ENCODE measurements at regions not wholly inside any gene's neighbourhood (a gene's known extent, or its start where the extent isn't known, plus 50 kb on each side); places are given as distances from the start of the nearest gene placed in this dataset. TPM values are rescaled to one million over a fixed set of nuclear protein-coding genes. Genes with fewer than 3 reads are reported as not detected.

- no peak for DNase-seq
Measured at GRCh38 chr15:85307687-85308045, 72.7 kb upstream of the AKAP13 start.

- no peak for DNase-seq
Measured at GRCh38 chr15:85311647-85312046, 68.8 kb upstream of the AKAP13 start.

DNA sequence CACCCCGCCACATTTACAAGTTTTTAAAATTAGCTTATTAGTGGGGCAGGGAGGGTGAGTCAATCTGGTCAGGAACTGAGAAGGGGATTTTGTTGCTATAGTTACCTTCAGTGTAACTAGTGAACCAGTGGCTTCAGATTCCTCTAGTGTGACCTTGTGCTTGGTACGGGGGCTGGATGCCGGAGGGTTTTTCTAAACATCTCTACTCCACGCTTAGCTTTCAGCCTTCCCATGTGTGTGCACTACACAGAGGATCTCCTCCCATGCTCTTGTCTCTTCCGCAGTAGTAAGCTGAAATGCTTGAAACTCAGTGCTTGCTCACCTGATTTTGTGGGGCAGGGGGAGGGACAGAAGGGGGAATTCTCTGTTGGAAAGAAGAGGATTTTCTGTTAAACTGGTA is 67.9 kb upstream of the AKAP13 start:
- DNase-seq = no peak

DNA sequence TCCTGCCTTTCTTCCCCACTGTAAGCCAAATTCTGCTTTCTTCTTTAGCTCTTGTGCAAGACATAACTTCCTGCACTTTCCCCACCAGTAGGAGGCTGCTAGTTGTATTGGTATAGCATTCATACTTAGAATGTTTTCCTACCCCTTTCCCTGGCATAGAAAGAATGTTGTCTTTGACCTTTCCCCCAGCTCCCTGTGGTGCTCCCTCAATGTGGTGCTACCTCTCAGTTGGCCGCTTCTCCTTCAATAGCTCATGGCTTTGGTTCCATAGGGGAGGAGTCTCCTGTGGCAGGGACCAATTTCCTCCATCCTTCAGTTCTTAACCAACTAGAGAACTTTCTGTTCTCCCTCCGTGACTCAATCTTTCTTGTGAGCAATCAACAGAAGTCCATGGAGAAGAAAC is 67.5 kb upstream of the AKAP13 start:
- DNase-seq = no peak

DNA sequence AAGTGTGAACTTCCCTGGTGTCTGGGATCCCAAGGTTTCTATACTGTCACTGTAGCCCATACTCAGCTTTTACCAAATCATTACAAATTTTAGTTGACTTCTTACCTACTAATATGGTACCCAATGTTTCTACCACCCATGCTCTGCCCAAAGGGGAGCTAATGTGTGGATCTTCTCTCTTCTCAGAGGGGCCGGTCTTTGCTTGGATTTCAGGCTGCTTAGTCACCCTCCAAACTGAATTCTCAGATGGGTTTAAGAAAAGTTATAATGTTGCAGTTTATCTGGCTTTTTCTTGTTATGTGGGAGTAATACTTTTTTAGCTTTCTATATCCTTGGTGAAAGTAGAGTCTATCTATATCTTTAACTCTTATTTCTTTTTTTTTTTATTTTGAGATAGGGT is 67.1 kb upstream of the AKAP13 start:
- no peak for DNase-seq

DNA sequence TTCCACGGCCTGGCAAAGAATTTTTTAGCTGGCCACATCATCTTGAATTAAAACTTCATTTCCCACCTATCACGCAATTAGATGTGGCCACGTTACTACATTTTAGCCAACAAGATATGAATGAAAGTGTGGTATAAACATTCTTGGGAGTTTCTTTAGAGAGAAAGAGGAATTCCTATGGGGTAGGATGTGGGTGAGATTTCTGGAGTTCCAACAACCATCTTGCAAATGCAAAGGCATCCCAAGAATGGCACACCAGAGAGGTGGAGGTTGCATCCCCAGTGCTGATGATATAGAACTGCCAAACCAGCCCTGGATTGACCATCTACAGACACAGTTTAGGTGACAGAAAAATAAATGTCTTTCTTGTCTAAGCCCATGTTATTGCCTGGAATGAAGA is 66.3 kb upstream of the AKAP13 start:
- DNase-seq = no peak

GRCh38 chr15:85314633-85315032 is 65.8 kb upstream of the AKAP13 start:
- no peak for DNase-seq

DNA sequence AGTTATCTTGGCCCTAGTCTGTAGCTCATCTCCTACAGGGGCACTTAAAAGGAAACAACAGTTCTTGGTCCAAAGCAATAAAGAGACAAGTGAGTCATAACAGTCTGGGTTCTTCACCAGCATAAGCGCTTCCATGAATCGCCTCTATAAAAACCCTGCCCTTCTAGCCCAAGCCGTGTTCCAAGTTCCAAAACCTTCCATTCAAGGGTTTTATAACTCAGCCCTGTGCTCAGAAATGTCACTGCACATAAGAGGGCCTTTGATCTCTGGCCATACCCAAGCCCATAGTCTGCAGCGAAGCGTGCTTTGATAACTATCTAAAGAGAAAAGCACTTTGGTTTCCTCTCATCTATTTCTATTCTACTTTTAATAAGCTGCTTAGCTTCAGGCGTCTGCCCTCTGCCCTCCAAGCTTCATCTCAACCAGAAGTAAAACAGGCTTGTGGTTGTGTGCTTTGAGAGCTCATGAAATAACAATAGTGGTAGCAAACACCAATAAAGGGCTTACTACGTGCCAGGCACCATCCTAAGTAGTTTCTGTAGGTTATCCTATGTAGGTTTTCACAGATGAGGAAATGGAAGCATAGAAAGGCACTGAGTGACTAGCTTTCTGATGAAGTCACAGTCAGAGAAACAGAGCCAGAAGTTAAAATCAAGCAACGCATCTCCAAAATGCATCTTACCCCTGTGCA is 64.0 kb upstream of the AKAP13 start:
- no peak for DNase-seq

GRCh38 chr15:85318048-85318731 is 62.2 kb upstream of the AKAP13 start:
- no peak for DNase-seq

DNA sequence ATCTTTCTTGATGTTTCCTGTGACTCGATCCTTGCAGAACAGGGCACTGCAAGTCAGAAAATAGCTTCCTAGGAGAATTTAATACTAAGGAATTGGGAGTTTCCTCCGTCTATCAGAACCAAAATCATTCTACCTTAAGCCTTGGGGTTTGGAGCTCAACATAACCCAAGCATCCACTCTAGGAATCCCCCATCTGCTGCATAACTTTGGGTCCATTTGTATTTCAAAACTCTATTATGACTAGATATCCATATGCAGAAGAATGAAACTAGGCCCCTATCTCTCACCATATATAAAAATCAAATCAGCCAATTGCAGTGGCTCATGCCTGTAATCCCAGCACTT is 61.7 kb upstream of the AKAP13 start:
- DNase-seq = no peak

GRCh38 chr15:85324202-85324601 is 56.2 kb upstream of the AKAP13 start:
- no peak for DNase-seq

- no peak for DNase-seq
Measured at GRCh38 chr15:85325834-85326233, 54.6 kb upstream of the AKAP13 start.

- DNase-seq = no peak
Measured at GRCh38 chr15:85326291-85326690, 54.1 kb upstream of the AKAP13 start.

DNA sequence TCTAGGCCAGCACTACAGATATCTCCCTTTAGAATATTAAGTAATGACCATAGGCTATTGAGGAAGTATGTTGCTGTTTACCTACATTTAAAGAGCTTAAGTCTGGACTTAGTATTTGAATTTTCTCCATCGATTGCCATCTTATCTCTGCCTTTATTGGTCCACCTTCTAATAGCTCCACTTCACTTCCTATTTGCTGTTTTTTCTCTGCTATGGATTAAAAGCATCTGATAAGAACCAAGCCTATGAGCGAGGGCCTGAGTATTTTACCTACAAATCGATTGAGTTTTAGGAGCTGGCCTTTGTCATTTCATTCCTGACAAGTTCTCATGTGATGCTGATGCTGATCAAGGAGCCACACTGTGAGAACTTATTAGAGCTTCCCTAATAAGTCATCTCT is 52.6 kb upstream of the AKAP13 start:
- no peak for DNase-seq

GRCh38 chr15:85329561-85330422 is 50.6 kb upstream of the AKAP13 start:
- peak; percentile 93 for DNase-seq

Small RNA genes lying in the stretch of these regions (small RNA-seq; reads per million reads assigned to genes)
- gene RN7SL428P (ENCODE audit: low replicate concordance) = not detected
